ENCODE measurements at regions not wholly inside any gene's neighbourhood (a gene's known extent, or its start where the extent isn't known, plus 50 kb on each side); places are given as distances from the start of the nearest gene placed in this dataset.

GRCh38 chrX:148361641-148362040 lies 138.8 kb upstream of the AFF2 start:
- Histone ChIP-seq H3K4me1 (ENCODE audit: insufficient read depth, low read length) (no peaks in the 10 kb centered on the region), H3K36me3 (ENCODE audit: insufficient read depth, low read length) (no peaks in the 10 kb centered on the region), H3K27ac (ENCODE audit: low read depth in 1 of 2, low read length in 2 of 2) (no peak overlapping the region), H3K4me3 (ENCODE audit: low read length) (no peak overlapping the region), H3K27me3 (ENCODE audit: control insufficient read depth in 1 of 2, insufficient read depth in 2 of 2, low read length in 2 of 2) (no peaks in the 10 kb centered on the region), H3K9me3 (ENCODE audit: control insufficient read depth in 1 of 2, insufficient read depth in 1 of 2, low read length in 2 of 2) (no peaks in the 10 kb centered on the region)
- intact Hi-C loops (cut with DNase I, micrococcal nuclease): no loop called here
- ATAC-seq (ENCODE audit: poor library complexity) (no peak), DNase-seq (no peak)
- H3K27ac Mint-ChIP-seq: no peak overlapping the region
- no peaks in the 10 kb centered on the region for H3K4me1 Mint-ChIP-seq (ENCODE audit: low read depth)
- H3K36me3 Mint-ChIP-seq (ENCODE audit: low read depth): no peaks in the 10 kb centered on the region
- CTCF ChIA-PET: no interaction called here
- POLR2A ChIA-PET: no interaction called here
- no peaks in the 10 kb centered on the region for H3K27me3 Mint-ChIP-seq
- no peak overlapping the region for H3K4me3 Mint-ChIP-seq
- H3K9me3 Mint-ChIP-seq: no peaks in the 10 kb centered on the region
- TF ChIP-seq CTCF (IDR thresholded peaks at IDR 0.05): no peak

GRCh38 chrX:148363471-148364235 lies 136.8 kb upstream of the AFF2 start:
- Mint-ChIP-seq H3K4me1 (ENCODE audit: low read depth) (no peaks in the 10 kb centered on the region), H3K27me3 (no peaks in the 10 kb centered on the region), H3K9me3 (no peaks in the 10 kb centered on the region), H3K4me3 (no peak overlapping the region), H3K36me3 (ENCODE audit: low read depth) (no peaks in the 10 kb centered on the region), H3K27ac (no peak overlapping the region)
- H3K27me3 ChIP-seq (ENCODE audit: control insufficient read depth in 1 of 2, insufficient read depth in 2 of 2, low read length in 2 of 2): no peaks in the 10 kb centered on the region
- POLR2A ChIA-PET: no interaction called here
- no peak overlapping the region for H3K27ac ChIP-seq (ENCODE audit: low read depth in 1 of 2, low read length in 2 of 2)
- no peak for TF ChIP-seq CTCF (IDR thresholded peaks at IDR 0.05)
- no peaks in the 10 kb centered on the region for H3K4me1 ChIP-seq (ENCODE audit: insufficient read depth, low read length)
- intact Hi-C loops (cut with DNase I, micrococcal nuclease): no loop called here
- no peaks in the 10 kb centered on the region for H3K36me3 ChIP-seq (ENCODE audit: insufficient read depth, low read length)
- H3K9me3 ChIP-seq (ENCODE audit: control insufficient read depth in 1 of 2, insufficient read depth in 1 of 2, low read length in 2 of 2): no peaks in the 10 kb centered on the region
- no peak overlapping the region for H3K4me3 ChIP-seq (ENCODE audit: low read length)
- DNase-seq (no peak), ATAC-seq (ENCODE audit: poor library complexity) (no peak)
- CTCF ChIA-PET: no interaction called here

- H3K9me3 Mint-ChIP-seq: no peaks in the 10 kb centered on the region
- DNase-seq: no peak
- no peak overlapping the region for H3K27ac Mint-ChIP-seq
- intact Hi-C loops (cut with DNase I, micrococcal nuclease): no loop called here
- ATAC-seq (ENCODE audit: poor library complexity): no peak
- H3K27ac ChIP-seq (ENCODE audit: low read depth in 1 of 2, low read length in 2 of 2): no peak overlapping the region
- POLR2A ChIA-PET: no interaction called here
- no peak overlapping the region for H3K4me3 ChIP-seq (ENCODE audit: low read length)
- no peaks in the 10 kb centered on the region for H3K27me3 ChIP-seq (ENCODE audit: control insufficient read depth in 1 of 2, insufficient read depth in 2 of 2, low read length in 2 of 2)
- H3K9me3 ChIP-seq (ENCODE audit: control insufficient read depth in 1 of 2, insufficient read depth in 1 of 2, low read length in 2 of 2): no peaks in the 10 kb centered on the region
- no peaks in the 10 kb centered on the region for H3K36me3 ChIP-seq (ENCODE audit: insufficient read depth, low read length)
- H3K36me3 Mint-ChIP-seq (ENCODE audit: low read depth): no peaks in the 10 kb centered on the region
- no peaks in the 10 kb centered on the region for H3K4me1 ChIP-seq (ENCODE audit: insufficient read depth, low read length)
- no peak for TF ChIP-seq CTCF (IDR thresholded peaks at IDR 0.05)
- H3K27me3 Mint-ChIP-seq: no peaks in the 10 kb centered on the region
- CTCF ChIA-PET: interaction anchor here (0.6 kb wide), 1 partner anchor 758 kb away, joined by 3 read pairs; no protein-coding TSS in a partner anchor
- no peaks in the 10 kb centered on the region for H3K4me1 Mint-ChIP-seq (ENCODE audit: low read depth)
- no peak overlapping the region for H3K4me3 Mint-ChIP-seq
Measured at GRCh38 chrX:148365233-148365632, 135.2 kb upstream of the AFF2 start.
